ENCODE measurements at regions not wholly inside any gene's neighbourhood (a gene's known extent, or its start where the extent isn't known, plus 50 kb on each side); places are given as distances from the start of the nearest gene placed in this dataset.

DNA sequence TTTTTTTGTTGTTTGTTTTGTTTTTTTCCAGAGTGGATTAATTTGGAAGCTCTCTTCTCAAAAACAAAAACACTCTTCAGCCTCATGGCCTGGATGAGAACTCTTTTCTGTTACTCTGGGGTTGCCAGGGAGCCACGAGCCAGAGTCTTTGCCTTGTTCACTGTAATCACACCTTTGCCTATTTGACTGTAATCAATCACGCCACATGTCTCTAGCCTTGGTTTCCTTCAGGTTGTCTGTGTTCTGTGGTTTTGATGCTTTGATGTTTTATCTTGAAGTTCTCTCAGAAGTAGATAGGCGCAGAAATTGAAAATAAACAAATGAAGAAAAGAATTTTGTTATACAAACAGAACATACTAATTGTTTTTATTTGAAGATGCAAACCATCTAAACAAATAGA is 62.3 kb upstream of the IGF1R start:
- TF ChIP-seq, protein P1, sequence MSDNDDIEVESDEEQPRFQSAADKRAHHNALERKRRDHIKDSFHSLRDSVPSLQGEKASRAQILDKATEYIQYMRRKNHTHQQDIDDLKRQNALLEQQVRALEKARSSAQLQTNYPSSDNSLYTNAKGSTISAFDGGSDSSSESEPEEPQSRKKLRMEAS (IDR thresholded peaks at IDR 0.05), result no peak
- TF ChIP-seq, protein P2, sequence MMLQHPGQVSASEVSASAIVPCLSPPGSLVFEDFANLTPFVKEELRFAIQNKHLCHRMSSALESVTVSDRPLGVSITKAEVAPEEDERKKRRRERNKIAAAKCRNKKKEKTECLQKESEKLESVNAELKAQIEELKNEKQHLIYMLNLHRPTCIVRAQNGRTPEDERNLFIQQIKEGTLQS (IDR thresholded peaks at IDR 0.05), result no peak
- TF ChIP-seq ELF1 (IDR thresholded peaks at IDR 0.05; ENCODE audit: borderline replicate concordance, low read depth) (no peak), CBX3 (IDR thresholded peaks at IDR 0.05; ENCODE audit: low read depth) (no peak), EZH2 (IDR thresholded peaks at IDR 0.05) (no peak), ZFX (IDR thresholded peaks at IDR 0.05) (no peak), RAD21 (IDR thresholded peaks at IDR 0.05; ENCODE audit: low read depth) (no peak), EZH2phosphoT487 (IDR thresholded peaks at IDR 0.05; ENCODE audit: borderline replicate concordance) (no peak), SP1 (IDR thresholded peaks at IDR 0.05; ENCODE audit: low read depth) (no peak), TCF7L2 (IDR thresholded peaks at IDR 0.05; ENCODE audit: borderline replicate concordance, extremely low read depth, insufficient read depth, insufficient read length) (no peak), JUND (IDR thresholded peaks at IDR 0.05) (no peak), EGR1 (IDR thresholded peaks at IDR 0.05; ENCODE audit: low read depth) (no peak), POLR2A (IDR thresholded peaks at IDR 0.05; ENCODE audit: borderline replicate concordance, extremely low read depth, insufficient read depth, insufficient read length) (no peak)
- TF ChIP-seq, protein P3, sequence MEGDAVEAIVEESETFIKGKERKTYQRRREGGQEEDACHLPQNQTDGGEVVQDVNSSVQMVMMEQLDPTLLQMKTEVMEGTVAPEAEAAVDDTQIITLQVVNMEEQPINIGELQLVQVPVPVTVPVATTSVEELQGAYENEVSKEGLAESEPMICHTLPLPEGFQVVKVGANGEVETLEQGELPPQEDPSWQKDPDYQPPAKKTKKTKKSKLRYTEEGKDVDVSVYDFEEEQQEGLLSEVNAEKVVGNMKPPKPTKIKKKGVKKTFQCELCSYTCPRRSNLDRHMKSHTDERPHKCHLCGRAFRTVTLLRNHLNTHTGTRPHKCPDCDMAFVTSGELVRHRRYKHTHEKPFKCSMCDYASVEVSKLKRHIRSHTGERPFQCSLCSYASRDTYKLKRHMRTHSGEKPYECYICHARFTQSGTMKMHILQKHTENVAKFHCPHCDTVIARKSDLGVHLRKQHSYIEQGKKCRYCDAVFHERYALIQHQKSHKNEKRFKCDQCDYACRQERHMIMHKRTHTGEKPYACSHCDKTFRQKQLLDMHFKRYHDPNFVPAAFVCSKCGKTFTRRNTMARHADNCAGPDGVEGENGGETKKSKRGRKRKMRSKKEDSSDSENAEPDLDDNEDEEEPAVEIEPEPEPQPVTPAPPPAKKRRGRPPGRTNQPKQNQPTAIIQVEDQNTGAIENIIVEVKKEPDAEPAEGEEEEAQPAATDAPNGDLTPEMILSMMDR (IDR thresholded peaks at IDR 0.05 in 2 of 3, conservative IDR thresholded peaks at IDR 0.05 in 1 of 3; ENCODE audit: borderline replicate concordance in 1 of 3, insufficient read depth in 1 of 3, low read depth in 2 of 3, low read length in 2 of 3), result no peak
- TF ChIP-seq, protein P4, sequence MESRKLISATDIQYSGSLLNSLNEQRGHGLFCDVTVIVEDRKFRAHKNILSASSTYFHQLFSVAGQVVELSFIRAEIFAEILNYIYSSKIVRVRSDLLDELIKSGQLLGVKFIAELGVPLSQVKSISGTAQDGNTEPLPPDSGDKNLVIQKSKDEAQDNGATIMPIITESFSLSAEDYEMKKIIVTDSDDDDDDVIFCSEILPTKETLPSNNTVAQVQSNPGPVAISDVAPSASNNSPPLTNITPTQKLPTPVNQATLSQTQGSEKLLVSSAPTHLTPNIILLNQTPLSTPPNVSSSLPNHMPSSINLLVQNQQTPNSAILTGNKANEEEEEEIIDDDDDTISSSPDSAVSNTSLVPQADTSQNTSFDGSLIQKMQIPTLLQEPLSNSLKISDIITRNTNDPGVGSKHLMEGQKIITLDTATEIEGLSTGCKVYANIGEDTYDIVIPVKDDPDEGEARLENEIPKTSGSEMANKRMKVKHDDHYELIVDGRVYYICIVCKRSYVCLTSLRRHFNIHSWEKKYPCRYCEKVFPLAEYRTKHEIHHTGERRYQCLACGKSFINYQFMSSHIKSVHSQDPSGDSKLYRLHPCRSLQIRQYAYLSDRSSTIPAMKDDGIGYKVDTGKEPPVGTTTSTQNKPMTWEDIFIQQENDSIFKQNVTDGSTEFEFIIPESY (IDR thresholded peaks at IDR 0.05; ENCODE audit: extremely low read depth, insufficient replicate concordance, low read length), result no peak
- Histone ChIP-seq H3K4me2 (ENCODE audit: low read length) (no peak overlapping the region), H4K20me1 (ENCODE audit: insufficient read depth) (no peaks in the 10 kb centered on the region), H3K4me1 (ENCODE audit: control insufficient read depth in 1 of 2, insufficient read depth in 2 of 2, low read length in 2 of 2) (no peaks in the 10 kb centered on the region), H3K4me3 (replicated peaks in 1 of 2; ENCODE audit: low read depth in 1 of 2, low read length in 2 of 2) (no peak overlapping the region), H3K9ac (ENCODE audit: low read length) (no peak overlapping the region), H3K27me3 (ENCODE audit: insufficient read depth, low read length) (peaks cover 62% of the 10 kb centered on the region), H3K27ac (ENCODE audit: low read depth, low read length) (no peak overlapping the region), H3K79me2 (ENCODE audit: insufficient read depth, low read length) (no peaks in the 10 kb centered on the region), H3K9me2 (ENCODE audit: insufficient read depth) (no peaks in the 10 kb centered on the region), H3K9me3 (ENCODE audit: control insufficient read depth in 1 of 2, insufficient read depth in 1 of 2, low read depth in 1 of 2, low read length in 2 of 2) (no peaks in the 10 kb centered on the region), H2AFZ (ENCODE audit: low read depth, low read length, poor library complexity, severe bottlenecking) (no peak overlapping the region), H3K36me3 (ENCODE audit: control insufficient read depth in 1 of 2, insufficient read depth in 2 of 2, low read length in 2 of 2) (no peaks in the 10 kb centered on the region)
- BruUV-seq (replicated peaks), result no TSS peak
- ChIA-PET RAD21 (ENCODE audit: low non-redundant PET in 1 of 2, low total read pairs in 2 of 2, uncharacterized antibody in 2 of 2, unreplicated experiment in 2 of 2) (no interaction called here), POLR2A (no interaction called here), CTCF (no interaction called here)
- ATAC-seq, result no peak
- no peak for DNase-seq (ENCODE audit: low read depth, low spot score)
- intact Hi-C loops (cut with micrococcal nuclease), result no loop called here
